ENCODE measurements at regions not wholly inside any gene's neighbourhood (a gene's known extent, or its start where the extent isn't known, plus 50 kb on each side); places are given as distances from the start of the nearest gene placed in this dataset.

DNA sequence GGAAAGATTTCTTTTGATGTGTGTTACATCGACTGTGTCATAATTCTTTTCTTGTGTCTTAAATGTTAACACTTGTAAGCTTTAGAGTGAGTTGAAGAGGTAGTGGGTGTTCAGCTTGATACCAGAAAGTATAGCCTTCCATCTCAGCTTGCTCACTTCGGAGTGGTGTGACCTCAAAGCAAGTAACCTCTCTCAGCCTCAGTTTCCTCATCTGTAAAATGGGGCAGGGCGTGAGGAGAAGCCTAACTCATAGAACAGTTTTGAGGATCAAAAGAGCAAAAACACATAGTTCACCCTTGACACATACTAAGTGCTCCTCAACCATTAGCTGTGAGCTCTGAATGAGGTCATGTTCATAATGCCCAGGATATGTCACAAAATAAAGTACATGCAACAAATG, 434.8 kb upstream of the PROK2 start:
- DNase-seq: no peak

DNA sequence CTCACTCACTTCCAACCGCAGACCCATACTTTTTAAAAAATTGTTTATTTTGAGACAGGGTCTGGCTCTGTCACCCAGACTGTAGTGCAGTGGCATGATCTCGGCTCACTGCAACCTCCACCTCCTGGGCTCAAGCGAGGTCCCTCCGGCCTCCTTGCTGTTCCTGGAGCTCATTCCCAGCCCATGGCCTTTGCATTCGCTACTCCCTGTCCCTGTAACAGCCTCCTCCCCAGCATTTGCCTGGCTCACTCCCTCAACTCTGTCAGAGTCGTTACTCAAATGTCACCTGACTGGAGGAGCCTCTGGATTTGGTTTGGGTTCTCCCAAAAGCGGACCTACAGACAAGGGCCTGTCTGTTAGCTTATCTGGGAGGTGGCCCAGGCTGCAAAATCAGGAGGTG, 432.6 kb upstream of the PROK2 start:
- no peak for DNase-seq

DNA sequence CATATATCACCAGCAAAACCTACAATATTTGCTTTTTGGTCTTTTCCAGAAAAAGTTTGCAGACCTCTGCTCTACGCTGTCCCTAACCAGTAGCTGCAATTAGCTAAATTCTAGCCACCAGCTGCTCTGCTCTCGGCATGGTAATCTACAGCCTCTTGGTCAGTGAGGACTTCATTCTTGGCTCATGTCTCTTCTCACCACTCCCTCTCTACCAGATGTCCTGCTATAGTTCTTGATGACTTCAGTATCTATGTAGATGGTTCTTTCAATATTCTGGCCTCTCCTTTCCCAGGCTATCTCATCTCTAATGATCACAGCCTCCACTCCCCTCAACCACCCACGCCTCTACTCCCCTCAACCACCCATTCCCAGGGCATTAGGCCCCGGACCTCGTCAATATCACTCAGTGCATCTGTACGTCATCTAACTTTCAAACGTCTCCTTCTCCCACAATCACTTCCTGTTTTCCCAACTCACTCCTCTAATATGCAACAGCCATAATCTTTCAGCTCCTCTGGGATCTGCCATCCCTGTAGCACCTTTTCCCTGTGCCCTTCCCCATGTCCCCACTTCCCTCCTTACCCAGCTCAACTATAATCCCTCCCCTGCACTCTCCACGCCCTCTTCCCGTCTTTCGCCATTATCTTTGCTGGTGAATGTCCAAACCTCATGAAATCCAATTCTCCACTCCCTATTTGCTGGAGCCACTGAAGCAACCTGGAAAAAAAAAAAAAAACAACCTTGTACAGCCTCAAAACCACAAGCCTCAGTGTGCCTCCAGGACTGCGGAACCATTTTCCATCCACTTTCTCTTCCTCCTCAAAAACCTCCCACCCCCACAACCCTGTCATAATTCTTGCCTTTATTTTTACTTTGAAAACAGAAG, 429.4 kb upstream of the PROK2 start:
- DNase-seq: no peak

DNA sequence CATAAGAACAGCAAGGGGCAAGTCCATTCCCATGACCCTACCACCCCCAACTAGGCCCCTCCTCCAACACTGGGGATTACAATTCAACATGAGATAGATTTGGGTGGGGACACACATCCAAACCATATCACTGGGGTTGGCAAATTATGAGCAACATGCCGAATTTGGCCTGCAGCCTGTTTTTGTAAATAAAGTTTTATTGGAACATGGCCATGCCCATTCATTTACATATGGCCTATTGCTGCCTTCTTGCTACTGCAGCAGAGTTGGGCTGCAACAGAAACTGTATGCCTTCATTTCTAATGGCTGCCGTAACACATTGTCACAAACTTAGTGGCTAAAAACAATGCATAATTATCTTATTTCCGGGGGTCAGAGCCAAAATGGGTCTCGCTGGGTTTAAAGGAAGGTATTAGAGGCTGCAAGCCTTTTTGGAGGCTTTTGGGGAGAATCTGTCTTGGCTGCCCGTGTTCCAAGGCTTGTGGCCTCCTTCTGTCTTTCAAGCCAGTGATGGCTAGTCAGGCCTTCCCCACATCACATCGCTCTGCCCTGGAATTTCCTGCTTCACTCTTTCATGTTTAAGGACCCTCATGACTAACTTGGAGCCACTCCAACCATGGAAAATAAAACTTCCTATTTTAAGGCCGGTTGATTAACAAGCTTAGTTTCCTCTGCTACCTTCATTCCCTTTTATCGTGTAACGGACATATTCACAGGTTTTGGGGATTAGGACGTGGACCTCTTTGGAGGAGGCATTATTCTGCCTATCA, 428.5 kb upstream of the PROK2 start:
- no peak for DNase-seq

DNA sequence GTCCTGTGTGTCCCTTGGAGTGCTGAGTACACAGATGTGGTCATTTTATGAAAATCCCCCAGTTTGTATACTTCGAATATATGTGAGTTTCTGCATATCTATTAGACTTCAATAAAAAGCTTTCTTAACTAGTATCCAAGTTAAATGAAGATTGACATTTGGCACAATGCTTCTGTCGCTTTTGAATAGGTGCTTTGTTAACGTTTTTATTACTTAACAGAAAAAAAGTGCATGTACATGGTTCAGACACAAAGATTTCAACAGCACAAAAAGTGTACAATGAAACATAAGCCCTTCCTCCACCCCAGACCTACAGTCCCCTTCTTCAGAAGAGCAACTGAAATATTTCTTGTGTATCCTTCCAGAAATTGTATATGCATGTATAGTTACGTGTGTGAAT, 427.4 kb upstream of the PROK2 start:
- DNase-seq: no peak

DNA sequence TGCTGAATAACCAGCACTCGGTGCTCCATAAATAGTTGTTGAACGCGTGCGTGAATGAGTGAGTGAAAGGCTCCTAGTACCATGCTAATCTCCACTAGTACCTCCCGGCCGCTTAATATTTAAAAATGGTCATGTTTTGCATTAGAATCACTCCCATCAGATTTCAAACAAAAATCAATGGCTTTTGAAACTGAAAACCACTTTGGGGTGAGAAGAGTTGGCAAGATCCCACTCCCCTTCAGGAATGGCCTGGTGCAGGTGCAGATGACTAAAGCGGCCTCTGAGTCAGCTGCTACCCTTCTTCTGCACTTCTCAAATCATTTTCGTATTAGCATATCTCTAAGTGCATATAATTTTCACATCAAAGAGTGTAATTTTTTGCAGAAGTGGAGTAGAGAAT, 425.3 kb upstream of the PROK2 start:
- no peak for DNase-seq

DNA sequence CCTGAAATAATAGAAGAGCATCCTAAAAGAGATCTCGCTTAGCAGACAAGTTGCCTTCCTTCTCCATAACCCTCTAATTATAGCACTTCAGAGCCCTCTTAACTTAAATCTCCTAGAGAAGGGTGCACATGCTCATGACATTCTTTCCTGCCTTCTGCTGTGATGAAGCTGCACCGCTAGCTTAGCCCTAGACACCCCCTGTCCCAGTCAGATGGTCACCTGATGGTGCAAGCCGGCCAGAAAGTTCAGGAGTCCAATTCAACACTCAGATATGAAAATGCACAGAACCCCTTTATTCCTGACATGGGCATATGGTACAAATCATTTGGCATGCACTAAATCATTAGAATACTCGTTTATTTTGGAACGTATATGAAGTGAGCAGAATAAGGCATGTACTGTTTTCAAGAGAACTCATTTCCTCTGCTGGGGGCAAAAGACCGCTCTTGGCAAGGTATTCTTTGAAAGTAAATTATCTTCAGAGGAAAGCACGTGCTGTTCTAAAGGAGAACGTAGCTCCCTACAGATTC, 420.4 kb upstream of the PROK2 start:
- no peak for DNase-seq

DNA sequence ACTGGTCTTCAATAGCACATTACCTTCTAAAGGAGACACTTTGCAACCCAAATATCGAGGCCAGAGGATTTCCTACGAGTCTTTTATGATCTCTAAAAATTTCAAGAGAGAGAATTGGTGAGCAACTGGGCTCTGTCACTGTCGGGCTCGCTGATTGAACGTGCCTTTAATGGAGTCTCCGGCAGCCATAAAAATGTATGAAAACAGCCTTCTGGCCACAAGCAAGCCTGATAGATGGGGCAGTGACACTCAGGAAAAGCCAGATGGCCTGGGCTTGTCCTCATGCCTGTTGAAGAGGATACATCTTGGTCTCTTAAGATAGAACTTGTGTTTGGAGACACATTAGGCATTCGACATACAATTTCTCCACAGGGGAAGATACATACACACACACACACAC, 419.5 kb upstream of the PROK2 start:
- DNase-seq: no peak

DNA sequence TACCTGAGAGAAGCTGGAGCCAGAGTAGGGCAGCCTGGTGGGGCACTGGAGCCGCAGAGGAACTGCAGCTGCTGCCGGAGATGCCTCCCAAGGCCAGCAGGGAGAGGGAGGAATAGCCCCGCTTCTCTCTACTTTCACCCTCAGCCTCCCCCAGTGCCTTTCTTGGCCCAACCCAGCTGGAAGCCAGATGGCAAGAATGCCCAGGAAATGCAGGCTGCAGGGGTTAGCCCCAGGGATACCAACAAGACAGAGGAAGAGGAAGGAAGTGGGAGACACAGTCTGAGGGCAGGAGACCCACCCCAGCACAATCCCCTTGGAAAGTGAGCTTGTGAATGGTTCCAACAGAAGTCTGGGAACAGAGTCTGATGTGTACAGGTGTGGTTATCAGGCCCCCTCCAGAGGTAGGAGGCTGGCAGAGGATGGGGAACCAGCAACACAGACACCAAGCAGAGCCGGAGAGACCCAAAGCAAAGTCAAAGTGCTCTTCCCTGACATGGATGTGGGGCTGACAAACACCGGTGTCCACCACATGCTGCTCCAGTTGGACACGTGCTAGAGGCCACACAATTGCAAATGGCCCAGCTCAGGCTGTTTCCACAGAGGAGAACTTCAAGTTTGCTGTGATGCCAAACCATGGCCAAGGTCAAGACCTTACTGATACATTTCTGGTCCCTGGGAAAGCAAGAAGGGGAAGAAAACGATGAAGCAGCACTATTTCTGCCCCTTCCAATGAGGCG, 418.8 kb upstream of the PROK2 start:
- DNase-seq: no peak

DNA sequence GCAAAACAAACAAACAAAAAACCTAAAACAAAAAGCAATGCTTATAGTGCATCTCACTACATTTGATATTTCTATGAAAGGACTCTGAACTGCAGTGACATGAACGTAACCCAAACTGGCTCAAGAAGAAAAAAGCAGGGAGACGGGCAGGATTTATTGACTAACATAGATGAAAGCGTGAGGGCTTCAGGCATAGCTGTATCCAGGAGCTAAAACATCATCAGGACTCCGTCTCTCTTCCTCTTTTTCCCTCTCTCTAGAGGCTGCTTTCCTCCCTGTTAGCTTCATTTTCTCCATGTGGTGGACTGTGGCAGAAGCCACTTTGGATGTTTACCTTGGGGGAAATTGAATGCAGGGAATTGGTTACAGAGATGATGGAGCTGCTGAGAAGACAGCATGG, 418.2 kb upstream of the PROK2 start:
- DNase-seq: no peak

DNA sequence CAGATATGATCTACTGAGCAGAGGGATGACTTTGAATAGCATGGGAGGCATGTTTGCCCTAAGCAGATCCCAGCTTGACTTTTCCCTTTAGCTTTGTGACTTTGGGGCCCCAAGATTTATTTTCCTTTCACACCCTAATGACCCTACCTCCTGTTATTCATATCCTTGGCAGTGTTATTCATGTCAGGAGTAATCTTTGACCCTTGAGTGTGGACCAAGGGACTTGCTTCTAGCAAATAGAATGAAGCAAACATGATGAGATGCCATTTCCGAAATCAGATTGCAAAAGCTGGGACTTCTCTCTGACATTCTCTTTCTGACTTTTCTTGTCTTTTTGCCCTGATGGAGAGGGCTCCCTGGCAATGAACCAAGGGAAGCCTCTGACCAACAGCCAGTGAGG, 415.4 kb upstream of the PROK2 start:
- DNase-seq: no peak

DNA sequence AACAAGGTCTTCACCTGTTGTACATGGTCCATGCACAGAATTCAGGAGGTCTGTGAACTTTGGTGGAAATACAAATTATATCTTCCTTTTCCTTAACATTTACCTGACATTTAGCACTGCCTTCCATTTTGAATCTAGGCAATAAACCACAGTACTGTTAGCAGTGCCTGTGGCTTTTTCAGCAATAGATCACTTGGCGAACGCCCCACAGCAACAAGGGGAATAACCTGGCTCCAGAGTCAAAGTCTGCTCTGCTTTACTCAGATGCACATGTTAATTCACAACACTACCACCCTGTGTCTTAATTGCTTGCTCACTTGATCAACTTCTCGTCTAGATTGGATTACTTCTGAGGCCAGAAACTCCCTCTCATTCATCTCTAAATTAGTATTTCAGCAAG, 414.6 kb upstream of the PROK2 start:
- no peak for DNase-seq

DNA sequence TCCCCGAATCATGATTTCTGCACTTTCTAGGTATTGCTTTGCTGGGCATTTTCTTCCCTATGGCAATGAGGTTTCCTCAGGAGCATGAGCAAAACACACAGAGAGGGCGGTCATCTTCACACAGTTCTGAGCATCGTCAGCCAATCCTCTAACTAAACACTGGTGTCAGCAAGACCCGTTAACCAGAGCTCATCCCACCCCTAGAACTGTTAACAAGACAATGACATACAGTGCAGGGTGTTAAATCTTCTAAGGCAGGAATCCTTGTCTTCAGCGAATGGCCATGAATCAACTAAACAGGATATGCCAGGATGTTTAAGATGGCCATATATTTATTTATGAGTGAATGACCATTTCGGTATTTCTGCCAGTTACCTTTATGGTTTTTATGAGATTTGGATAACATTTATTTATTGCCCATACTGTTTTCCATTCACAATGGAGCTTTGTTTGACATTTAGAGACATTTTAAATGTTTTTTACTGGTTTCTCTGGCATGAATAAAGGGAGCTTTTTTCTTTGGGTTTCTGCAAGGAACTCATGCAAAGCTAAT, 411.5 kb upstream of the PROK2 start:
- no peak for DNase-seq

DNA sequence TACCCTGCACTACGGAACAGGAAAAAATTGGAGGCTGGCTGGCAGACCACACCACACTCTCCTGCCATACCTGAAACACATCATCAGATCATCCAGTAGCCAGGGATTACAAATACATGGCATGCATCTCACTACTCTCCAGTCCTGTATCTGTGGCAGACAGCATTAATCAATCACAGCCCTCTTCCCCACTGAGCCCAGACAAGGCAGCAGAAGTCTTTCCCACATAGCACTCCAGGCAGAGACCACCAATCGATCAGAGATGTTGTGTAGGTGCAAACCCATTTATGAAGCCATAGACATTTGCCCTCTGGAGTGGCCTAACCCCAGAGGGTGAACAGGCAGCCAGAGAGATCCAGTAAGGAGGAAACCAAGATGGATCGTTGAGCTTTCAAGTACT, 410.9 kb upstream of the PROK2 start:
- DNase-seq: no peak

DNA sequence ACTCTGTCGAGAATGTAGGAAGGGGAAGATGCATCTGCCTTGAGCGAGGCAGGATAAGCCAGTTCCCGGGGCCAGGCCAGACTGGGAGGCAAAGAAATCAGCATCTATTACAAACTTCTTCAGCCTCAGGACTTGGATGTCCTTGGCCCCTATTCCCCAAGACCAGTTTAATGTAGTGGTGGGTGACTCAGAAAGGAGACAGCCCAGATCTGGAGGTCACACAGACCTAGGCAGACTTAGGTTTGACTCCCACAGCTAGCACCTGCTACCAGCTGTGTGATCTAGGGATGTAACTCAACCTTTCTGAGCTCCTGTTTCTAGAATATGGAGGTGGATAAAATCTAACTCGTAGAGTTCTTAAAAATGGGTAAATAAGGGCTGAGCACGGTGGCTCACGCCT, 409.5 kb upstream of the PROK2 start:
- DNase-seq: no peak

DNA sequence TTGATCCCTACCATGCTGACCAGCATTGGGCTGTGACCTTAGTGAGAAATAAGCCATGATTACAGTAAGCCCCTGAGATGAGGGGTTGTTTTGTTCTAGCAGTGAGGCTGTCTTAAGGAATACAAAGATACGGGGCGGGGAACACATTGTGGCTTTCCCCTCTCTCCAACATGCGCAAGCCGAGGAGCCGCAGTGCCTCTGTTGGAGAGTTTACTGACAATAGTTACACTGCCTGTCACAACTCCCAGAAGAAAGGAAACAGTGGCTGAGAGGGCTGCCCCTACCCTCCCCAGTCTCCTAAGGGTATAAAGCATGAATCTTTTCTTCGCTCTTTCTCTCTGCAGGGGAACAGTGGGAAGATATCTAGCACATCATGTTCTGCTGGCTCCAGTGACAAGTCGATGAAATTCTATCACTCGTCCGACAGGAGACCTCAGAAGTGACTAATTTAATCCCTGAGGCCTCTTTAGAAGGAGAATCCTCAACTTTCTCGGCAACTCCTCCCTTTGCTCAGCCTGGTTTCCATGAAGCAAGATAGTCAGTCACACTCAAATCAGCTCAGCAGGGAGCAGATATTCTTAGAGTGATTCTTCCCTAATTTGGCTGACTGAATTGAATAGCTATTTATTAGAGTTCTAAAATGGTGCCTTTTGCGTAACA, 409.0 kb upstream of the PROK2 start:
- DNase-seq: no peak

DNA sequence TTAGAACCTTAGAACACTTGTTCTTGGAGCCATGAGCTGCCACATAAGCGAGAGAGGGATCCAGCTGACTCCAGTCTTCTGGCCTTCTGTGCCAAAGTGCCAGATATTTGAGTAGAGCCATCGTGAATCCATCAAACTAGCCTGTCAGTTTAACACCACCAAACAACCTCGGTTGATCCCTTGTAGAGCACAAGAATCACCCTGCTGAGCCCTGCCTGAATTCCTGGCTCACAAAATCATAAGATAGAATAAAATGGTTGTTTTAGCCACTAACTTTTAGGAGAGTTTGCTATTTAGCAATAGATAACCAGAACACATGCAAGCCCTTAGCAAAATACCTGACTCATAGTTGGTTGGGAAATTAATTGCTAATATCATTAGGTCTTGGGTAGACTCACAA, 407.6 kb upstream of the PROK2 start:
- DNase-seq: no peak

DNA sequence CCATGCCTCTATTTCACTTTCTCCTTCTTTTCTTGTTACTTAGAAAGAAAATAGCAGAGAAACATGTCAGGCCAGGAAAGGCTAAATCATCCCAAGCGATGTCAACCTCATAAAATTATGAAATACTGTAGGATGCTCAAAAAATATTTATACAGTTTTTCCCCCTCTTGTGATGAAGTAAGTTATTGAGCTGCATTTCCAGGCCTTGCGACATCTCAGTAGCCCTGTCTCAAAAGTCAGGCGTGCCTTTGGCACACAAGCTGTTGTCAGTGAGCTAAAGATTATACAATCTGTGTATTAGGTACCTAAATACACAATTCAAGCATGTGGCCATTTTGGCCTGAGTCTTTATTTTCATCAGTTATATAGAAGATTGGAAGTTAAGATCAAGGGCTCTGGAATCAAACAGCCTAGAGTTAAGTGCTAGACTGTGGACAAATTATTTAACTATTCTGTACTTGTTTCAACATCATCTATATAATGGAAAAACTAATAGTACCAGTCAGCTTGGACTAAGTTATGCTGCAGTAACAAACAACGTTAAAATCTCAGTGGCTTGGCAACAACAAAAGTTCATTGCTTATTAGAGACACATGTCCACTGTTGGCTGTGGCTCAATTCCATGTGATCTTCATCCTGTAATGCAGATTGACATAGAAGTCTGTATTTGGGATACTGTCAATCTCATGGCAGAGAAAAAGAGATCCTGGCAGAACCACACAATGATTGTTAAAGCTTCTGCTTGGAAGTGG, 406.4 kb upstream of the PROK2 start:
- no peak for DNase-seq

DNA sequence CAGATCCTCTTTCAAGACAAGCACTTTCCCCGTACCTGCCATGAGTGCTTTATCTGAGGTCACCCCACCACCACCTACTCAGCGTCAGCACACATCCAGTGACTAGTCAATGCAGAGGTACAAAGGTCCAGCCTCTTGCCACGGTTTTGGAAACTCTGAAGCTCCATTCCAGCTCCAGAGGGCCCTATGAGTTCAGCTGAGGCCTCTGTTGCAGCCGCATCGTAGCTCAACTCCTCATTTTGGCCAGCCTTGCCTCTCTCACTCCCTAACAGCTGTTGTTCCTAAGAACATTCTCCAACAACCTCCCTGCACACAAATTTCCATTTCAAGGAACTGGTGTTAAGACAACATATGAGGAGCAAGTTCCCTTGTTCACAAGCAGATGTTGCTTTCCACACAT, 405.1 kb upstream of the PROK2 start:
- no peak for DNase-seq

DNA sequence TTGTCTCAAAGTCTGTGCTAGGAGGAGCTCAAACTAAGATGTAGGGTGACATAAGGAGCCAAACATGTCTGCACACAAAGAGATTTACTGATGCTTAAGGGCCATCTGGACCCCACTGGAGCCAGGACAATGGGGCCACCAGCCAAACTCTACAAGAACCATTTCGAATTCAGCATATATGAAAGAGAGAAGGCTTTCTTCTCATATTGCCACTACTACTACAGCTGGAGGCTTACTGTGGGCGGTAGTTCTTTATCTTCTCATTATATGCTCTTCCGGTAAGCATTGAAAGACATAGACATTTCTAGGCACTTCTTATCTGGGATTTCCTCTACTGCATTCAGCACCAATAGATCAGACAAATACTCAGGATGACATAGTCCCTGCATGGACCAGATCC, 404.4 kb upstream of the PROK2 start:
- DNase-seq: no peak

DNA sequence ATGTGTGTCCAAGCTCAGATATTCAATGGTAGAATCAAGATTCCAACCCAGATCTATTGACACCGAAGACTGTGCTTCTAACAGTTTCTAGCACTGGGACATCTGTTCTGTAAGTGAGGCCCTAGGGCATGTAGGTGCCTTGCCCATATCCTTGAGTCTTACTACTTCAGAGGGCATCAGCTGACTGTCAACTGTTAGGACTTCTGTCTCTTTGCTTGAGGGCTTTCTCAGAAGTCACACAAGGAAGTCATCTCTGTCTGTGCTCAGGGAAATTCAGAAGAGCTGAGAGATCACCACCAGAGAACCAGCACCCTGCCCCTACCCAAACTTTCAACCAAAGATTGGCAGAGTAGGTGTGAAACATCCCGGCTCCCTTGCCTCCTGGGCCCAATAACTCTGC, 403.6 kb upstream of the PROK2 start:
- DNase-seq: no peak

DNA sequence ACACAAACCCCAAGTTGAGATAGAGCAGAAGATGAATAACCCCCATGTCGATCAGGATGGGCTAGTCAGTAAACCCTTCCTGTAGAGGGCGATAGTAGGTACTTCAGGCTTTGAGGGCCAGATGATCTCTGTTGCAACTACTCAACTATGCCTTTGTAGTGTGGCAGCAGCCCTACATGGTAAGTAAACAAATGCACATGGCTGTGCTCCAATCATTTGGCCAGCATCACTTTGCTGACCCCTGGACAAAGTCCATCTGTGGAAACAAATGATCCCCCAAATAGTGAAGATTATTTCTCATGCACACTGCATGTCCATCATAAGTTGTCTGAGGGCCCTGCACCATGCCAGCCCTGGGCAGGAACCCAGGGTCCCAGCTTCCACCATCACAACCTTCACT, 402.2 kb upstream of the PROK2 start:
- peak; percentile 21 for DNase-seq
